Heart left ventricle (tissue), 13 donors: ENCODE measurements at regions not wholly inside any gene's neighbourhood (a gene's known extent, or its start where the extent isn't known, plus 50 kb on each side); places are given as distances from the start of the nearest gene placed in this dataset.

ENCODE experiments used
- POLR2A ChIP-seq, 2 donors: fragments of 450-650 bp; IDR thresholded peaks; one replicate each; pipeline ENCODE4 v1.6.1; 2017; ENCODE audit warnings: antibody characterized with exemption in 2 of 2, mild to moderate bottlenecking in 2 of 2, moderate library complexity in 2 of 2
- TF ChIP-seq, protein P1 (sequence below), 12 donors: fragments of 200-600 bp; sonication (generic) in 4 of 12; IDR thresholded peaks; one replicate each; pipeline versions ENCODE4 v1.5.0 to v1.8.0; 2018 to 2022; ENCODE audit warnings: antibody characterized with exemption in 12 of 12, mild to moderate bottlenecking in 5 of 12
- donor health status: ischemic (EF 13 %, LVEDD 7.1; RV severe dilation, severe dysfunction).
- donor health status: DM: no; HTN: yes; CAD: no.
- donor health status: DM: no; HTN: no; CAD: no.
- donor health status: ischemic (EF 25% LVEDD 6.9; RV normal size, moderate dysfunction).
- donor health status: ischemic (EF 25% LVEDD 5.7; RV mildly dilated, moderate dysfunction).
- donor health status: ischemic (EF 35%, LVEDD 5.7; RV mildly dilated, moderate dysfunction).
- donor health status: nonischemic (EF 11% LVEDD 7.7; RV severe dilation, severe dysfunction).
- donor health status: DM: yes; HTN: yes; CAD: no.
- donor health status: PGD.
- donor health status: ischemic (EF 29% LVEDD 5.4; RV normal size, mild dysfunction).
- donor health status: nonischemic (EF 23%, LVEDD 6.1; RV moderate dilation, normal function).

DNA sequence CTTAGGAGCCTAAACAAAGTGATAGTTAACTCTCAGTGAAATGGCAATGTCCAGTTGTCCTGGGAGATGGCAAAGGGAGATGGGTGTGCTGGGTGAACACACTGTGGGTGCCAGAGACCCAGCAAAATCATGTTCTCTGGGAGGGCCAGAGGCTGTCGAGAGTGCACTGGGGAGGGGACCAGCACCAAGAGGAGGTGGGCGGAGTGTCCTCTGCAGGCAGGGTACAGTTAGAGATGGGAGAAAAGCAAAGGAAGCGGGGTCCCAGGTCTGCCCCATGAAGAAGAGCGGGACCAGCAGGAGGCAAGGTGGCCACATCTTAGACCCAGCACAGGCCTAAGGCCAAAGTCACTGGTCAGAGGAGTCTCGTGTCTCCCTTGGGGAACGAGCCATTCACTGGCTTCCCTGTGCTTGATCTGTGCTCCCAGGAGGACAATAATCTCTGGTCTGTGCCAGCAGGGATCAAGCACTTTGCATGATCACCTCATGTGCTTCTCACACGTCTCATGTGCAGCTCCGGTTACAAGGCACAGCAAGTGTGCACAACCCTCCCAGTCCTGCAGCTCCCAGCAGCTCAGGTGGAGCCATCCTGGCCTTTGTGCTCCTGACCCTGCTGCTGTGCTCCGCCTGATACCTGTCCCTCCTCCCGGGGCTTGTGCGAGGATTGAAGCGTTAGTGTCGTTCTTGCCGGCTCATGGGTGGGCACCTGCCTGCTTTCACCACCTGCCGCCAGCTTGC, 100.9 kb downstream of the FAM53A start:
- TF ChIP-seq, protein P1, sequence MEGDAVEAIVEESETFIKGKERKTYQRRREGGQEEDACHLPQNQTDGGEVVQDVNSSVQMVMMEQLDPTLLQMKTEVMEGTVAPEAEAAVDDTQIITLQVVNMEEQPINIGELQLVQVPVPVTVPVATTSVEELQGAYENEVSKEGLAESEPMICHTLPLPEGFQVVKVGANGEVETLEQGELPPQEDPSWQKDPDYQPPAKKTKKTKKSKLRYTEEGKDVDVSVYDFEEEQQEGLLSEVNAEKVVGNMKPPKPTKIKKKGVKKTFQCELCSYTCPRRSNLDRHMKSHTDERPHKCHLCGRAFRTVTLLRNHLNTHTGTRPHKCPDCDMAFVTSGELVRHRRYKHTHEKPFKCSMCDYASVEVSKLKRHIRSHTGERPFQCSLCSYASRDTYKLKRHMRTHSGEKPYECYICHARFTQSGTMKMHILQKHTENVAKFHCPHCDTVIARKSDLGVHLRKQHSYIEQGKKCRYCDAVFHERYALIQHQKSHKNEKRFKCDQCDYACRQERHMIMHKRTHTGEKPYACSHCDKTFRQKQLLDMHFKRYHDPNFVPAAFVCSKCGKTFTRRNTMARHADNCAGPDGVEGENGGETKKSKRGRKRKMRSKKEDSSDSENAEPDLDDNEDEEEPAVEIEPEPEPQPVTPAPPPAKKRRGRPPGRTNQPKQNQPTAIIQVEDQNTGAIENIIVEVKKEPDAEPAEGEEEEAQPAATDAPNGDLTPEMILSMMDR (IDR thresholded peaks at IDR 0.05): no peak
- TF ChIP-seq POLR2A (IDR thresholded peaks at IDR 0.05): no peak
